HG02970 (cell line): ENCODE measurements at regions not wholly inside any gene's neighbourhood (a gene's known extent, or its start where the extent isn't known, plus 50 kb on each side); places are given as distances from the start of the nearest gene placed in this dataset.

Experiments
- ATAC-seq: cut with Tn5 transposase; IDR thresholded peaks from one replicate; pipeline ENCODE4 v1.9.1; 2021; ENCODE audit warnings: mild to moderate bottlenecking, moderate library complexity, moderate number of reproducible peaks; ENCODE audit not compliant: unreplicated experiment, low FRiP score

DNA sequence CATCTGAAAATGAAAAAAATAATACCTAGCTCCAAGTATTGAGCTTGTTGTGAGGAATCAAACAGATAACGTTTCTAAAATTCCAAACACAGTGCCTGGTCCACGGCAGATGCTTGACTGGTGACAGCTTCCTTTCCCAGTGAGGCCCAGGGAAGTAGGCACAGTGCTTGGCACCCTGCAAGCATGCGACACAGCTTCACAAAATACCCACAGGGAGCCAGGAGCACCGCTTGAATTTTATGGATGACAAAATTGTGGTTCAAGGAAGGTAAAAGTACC, 205.1 kb upstream of the TNP1 start:
- no peak for ATAC-seq

DNA sequence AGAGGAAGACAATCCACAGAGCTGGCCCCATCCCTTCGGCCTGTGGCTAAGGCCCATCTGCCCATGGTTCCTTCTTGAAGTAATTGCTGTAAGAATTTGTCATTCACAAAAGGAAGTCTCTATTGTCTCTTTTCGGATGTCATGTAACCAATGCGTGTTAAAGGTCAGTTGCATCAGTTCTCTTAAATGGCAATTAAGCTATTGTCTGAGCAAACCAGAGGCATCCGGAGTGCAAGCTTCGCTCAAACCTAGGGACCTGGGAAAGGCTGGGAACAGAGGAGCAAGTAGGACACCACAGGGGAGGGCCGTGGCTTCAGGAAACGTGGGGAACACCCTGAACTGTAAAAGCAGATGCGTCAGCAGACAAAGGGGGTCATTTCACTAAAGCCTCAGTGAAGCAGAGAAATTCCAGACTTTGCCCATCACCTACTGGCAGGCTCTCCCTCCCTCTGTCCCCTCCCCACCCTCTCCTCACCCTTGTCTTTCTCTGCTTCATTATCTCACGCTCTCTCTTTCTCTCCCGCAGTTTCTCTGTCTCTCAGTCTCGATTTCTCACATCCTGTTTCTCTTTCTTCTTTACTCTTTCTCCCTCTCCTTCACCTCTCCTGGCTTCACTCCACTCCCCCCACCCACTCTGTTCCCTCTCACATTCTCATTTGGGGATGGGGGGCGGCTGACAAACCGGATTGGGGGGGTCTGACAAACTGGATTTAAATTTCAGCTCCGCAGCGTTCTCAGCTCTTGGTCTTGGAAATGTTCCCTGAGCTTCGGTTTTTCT, 204.6 kb upstream of the TNP1 start:
- no peak for ATAC-seq

DNA sequence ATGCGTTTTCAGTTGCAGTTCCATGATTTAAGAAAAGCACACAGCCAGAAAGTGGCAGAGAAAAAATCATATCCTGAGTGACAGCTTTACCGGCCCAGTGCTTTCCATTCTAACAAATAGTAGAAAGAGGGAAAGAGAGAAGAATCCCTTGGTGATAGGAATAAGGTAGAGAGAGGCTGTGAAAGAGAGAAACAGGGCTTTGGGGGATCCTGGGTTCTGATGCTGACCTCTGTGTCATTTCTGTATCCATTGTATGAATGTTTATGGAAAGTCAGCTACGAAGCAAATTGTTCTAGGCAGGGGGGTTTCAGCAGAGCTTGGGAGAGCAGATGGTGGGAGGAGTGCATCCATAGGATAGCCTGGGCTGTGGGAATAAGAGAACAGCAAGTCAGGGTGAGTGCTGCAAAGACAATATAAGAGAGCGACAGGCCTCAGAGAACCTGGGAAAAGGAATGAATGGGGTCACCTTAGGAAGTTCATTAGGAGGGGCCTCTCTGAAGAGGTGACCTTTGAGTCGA, 203.4 kb upstream of the TNP1 start:
- no peak for ATAC-seq

DNA sequence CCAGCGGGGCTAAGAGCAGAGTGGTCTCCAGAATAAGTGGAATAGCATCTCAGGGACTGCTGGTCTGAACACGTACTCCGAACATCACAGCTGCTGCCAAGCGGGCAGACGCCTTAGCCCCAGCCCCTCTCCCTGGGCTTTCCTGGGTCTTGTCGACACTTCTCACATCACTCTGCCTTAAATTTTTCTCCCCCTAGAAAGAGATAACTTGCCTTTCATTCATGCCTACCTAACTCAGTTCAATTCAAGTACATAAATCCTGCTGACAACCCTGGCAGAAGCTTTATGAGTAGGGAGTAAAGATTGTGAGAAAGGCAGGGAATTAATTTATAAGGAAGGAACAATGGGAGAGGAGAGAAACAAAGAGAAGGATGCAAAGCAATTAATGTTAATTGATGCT, 202.9 kb upstream of the TNP1 start:
- no peak for ATAC-seq

DNA sequence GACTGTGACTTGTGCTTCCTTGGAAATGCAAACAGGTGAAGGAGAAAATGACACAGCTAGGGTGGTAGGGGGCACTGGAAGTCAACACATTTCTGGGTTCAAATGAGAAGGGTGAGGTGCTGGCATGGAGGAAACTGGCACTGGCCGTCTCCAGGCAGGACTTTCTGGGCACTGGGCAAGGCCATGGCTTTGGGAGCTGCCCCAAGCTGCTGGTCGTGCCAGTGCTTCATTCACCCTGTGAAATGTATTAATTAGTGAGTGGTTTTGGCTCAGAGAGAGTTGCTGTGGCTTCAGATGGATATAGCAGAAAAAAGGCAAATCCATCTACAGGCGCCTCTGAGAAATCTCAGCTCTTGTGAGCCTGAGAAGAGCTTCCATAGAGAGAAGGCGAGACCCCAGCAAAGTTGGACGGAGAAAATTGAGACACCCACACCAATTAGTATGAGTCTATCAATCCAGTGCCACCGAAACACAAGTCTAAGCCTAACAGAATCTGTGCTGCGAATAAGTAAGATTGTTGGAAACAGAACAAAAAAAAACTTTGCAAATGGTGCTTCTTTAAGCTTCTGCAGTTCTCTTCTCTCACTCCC, 202.1 kb upstream of the TNP1 start:
- ATAC-seq, result no peak

DNA sequence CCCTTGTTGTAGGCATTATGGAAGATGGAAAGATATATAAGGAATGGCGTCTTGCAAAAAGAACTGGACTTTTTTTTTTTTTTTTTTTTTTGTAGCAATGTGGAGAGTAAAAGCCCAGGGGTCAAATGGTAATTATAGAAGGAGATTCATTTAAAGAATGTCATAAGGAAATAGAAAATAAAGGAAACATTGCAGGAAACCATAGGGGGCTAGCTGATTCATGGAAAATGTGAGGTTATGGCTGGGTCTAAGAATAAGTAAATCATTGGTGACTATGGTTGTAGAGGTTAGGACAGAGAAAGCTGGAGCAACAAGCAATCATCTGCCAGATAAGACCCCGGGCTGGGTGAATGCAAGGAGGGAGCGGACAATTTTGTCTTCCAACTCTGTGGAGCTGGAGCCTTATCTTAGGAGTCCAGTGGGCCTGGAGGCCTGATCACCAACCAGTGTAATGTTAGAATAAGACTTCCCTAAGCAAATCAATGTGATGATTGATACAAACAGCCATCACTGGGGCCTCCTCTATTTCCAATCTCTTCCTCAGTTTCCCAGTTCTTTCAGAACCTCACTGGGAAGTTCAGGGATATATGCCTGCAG, 201.2 kb upstream of the TNP1 start:
- ATAC-seq, result no peak

DNA sequence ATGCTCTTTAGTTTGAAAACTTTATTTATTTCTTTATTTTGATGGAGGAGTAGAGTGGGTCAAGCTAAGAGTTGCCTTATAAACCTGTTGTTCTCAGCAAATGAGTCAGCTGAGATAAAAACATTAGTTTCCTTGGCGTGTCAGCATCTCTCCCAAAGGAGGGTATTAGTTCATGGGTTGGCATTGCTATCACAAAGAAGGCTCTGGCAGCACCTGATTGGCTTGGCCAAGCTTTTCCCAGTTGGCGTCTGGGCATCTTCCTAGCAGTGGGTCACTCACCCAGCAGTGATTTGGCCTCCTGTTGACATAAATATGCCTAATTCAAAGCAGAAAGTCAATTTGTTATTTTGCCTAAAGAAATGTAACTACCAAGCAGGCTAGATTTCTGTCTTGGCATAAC, 200.7 kb upstream of the TNP1 start:
- no peak for ATAC-seq

DNA sequence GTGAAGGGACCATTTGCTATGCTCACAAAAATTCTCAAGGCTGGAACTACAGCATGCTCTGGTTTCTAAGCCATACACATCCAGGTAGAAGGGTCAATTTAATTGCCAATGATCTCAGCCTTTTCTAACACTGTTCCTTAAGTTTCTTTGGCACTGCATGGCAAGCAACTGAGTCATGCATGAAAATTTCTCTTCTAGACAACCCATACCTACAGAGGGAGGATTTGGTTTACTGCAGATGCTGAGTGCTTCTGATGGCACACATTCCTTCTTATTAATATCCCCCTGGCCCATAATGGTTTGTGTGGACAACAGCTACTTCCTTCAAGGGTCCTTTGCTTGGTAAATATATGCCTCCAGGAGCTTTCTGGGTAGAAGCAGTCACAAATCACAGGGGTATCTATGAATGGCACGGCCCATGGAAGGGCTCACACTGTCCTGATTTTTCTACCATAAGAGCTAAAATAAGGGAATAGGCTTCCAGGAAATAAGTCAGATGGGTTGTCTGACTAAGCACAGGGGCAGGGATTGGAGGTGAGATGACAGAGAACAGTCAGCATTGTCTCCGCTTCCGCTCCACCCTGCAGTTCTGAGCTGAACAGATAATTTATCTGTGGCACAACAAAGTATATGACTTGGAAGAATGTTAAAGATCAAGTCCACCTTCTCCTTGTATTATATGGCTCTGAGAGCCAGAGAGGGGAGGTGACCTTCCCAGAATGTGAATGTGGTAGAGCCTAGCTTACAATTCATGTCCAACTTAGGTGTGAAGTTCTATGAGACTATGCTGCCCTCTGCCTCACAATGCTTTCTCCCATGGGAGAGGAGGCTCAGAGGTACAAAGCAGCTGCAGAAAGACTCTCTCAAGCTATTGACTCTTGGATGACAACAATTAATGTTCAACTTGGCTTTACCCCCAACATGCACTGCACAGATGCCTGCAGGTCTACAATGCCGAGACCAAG, 199.2 kb upstream of the TNP1 start:
- ATAC-seq, result no peak

DNA sequence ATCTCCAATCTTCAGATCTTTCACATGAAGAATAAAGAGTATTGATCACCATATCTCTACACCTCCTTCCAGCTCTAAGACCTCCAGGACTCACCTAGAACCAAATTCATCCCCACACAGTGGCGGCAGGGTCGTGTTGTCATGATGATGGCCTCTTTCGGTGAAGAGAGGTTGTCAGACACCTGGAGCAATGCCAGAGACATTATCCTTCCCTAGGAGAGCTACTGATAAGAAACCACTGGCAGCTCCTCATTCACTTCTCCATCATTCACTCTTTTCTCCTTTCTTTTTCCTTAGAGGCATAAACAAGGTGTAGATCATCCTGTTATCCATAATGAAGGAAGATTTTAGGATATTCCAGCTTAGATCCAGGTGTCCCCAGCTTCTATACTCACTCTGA, 197.9 kb upstream of the TNP1 start:
- ATAC-seq, result no peak

DNA sequence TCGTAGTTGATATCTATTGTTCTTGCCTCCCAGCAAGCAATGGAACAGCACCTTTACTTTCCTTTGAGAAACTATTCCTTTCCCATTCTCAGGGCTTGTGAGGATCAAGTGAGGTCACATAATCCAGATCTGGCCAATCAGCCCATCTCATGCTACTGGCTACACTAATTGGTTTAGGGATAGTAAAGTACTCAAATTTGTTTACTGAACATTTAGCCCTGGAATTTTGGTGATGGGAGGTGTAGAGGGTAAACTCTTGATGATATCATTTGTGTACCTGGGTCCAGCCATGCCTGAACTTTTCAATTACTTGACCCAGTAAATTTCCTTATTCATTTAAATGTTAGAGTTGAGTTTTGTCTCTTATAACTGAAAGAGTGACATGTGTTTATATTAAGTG, 195.8 kb upstream of the TNP1 start:
- no peak for ATAC-seq

DNA sequence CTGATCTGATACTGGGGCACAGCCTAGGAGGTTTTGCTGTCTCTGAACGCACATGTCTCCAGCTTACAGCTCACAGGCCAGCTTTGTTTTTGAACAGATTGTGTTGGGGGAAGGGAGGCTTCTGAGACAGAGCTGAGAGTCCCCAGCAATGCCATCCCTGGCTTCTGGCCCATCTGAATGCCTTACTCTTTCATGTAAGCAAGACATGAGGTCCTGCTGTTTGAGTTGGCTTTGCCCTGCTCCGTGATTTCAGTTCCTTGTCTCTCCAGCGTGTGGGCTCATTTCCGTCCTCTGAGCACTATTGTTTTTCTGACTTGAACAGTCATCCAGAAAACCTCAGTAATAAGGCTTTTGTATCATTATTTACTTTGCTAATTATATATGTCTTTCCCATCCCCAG, 194.9 kb upstream of the TNP1 start:
- no peak for ATAC-seq

DNA sequence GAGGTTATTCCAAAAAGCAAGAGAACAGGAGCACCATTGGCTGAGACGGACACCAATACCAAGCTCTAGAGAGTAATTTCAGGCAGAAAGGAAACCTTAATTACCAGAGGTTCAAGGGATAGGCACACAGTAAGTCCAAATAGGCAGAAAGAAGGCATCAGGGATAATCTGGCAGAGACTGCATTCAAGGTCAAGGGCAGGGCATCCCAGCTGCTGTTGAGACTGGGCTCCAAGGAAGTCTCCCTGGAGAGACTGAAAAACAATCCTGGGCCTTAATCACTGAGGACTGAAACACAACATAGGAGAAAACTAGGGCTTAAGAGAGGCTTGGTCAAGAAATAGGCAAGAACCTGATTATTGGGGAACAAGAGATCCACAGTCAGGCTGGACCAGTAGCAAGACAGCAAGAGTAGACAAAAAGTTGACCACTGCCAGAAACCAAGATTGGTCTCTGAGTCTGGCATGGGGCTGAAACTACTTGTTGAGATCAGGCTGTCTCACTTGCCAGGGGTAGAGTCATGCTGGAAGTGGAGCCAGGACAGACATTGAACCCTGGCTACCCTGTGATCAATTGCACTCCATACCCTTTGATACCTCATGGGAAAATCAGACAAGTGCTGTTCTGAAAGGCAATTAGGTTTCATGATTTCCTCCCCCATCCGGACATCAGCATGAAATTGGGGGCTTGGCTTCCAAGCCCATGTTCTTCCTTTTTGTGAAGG, 193.2 kb upstream of the TNP1 start:
- no peak for ATAC-seq

DNA sequence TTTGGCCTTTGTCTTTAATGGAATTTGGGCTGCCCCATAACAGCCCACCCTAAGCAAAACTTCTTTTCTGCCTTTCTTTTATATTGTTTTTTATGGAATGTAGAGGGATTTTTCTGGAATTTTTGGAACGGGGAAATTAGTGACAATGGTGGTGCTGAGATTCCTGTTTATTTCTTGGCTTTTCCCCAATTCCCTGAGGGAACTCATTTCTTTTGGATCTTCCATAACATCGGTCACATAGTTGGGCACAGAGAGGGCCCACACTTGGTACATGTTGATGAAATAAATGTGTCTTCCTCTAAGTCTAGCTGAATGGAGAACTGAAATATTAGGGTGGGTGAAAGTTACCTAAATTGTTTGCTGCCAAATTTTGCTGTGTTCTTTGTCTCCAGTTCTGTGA, 191.6 kb upstream of the TNP1 start:
- no peak for ATAC-seq

DNA sequence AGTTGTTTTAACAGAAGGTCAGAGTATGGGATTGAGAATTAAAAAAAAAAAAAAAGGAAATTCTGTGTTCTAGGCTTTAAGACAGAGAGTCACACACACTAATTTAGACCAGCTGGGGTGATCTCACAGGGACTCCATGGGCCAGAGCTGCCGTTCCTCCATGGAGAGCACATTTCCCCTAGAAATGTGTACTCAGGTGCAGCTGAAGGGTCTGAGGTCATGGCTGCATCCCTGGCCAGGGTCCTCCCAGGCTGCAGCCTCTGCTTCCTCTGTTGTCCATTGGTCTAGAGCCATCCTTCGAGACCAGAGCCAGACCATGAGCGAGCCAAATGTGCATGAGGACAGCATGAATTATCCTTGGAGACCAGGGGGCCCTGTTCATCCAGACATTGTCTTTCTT, 190.1 kb upstream of the TNP1 start:
- no peak for ATAC-seq

DNA sequence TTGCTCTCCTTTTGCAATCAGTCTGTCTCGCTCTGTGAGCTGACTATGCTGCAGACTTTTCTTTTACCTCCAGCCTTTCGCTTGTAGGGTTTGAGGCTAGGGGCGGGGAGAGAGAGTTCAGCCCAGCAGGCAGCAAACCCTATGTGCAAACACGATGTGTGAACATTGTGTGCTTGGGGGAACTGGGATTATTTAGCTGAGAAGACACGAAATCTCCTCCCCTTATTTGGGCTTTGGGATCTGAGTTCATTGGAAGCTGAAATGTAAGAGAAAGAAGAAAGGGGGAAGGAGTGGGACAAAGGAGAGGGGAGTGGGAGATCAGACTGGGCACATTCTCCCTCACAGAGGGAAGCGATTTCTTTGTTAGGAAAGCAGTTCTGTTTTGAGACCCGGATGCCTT, 189.6 kb upstream of the TNP1 start:
- ATAC-seq, result no peak

DNA sequence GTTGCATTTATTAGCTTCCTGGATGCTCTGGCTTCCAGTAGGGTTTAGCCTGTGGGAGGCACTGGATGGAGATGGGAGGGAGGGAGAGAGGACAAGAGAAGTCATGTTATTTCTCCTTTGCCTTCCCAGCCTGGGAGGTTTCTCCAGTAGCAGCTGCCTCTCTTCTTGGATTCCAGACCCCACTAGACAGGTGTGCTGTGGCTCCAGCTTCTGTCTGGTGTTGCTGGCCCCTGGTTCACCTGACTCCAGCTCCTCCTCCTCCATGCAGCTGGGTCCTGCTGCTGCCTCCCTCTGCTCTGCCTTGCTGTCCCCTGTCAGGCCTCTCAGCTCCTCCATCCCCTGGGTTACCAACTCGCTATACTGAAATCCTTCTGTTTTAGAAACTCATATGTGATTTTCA, 188.9 kb upstream of the TNP1 start:
- ATAC-seq, result no peak

DNA sequence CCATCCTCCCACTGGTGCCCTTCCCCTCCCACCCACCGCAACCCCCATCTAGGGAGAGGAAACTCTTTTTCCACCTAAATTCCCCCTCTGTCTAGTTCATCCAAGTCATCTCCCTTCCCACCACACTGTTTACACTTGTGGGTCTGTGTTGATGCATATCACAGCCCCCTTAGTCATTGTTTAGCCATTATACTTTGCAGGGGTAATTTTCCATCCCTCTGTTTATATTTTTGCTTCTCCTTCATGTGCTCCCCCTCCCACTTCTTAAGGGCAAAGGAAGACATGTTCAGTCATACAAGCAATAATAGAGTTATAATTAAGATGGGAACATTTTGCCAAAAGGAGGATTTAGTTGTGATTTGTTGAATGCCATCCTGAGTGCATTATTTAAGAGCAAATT, 187.8 kb upstream of the TNP1 start:
- no peak for ATAC-seq

DNA sequence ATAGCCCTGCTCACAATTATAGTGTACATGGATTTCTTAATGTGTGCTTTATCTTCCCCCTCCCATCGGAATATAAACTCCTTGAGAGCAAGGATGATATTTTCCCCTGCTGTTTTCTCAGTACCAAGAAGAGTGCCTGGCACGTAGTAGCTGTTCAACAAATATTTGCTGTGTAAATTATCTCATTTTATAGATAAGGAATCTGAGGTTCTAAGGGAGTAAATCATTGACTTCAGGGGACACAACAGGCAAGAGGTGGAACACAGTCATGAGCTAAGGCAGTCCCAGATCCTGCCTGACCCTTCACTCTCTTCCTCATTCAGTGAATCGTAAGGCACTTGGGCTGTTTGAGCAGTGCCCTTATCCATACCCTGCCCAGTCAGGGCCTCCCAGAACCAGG, 187.3 kb upstream of the TNP1 start:
- ATAC-seq, result no peak

DNA sequence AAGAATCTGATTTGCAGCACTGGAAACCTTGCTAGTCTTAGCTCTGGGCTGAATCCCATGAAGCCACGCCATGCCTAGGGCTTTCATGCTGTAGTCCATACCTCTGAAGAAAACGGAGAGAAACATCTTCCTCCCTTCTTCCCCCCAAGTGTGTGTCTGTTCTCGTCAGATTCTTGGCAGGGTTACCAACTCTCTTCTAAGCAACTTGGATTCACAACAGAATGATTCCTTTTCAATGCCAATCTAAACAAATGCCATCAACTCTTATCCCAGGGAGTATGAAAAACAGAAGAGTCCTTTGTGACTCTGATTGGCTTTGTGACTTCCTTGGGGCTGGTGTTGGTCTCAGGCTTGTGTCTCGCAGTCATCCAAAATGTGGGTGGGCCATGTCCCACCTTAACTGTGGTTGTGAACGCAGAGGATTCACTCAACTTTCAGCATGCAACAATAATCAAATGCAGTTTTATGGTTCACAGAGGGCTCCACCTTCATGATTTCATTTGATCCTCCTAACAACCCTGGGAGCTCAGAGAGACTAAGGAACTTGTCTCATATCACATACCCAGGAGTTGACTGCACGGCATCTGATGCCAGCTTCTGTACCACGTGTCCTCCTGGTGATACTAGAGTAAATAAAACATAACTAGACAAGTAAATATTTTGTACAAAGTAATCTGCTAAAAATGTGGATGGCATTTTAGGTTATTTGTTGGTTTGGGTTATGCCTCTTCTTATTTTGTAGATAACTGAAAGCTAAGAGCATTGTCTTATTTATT, 186.0 kb upstream of the TNP1 start:
- no peak for ATAC-seq

DNA sequence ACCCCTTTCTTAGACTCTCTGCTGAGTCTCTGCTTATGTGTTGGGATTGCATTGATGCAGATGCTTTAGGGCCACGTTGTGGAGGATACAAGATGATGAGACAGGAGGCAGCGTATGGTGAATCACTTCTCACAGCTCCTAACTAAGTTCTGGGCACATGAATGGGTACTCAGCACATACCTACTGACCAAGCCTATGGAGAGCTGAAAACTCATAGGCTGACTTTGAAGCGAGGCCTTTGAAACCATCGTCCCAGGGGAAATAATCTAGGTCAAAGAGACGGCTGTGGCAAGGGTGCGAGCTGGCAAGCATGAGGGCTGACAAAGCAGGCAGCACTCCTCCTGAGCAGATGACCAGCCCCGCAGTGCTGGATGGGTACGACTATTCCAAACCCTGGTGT, 180.2 kb upstream of the TNP1 start:
- no peak for ATAC-seq
